Coronary artery (tissue), 2 donors: ENCODE measurements at regions not wholly inside any gene's neighbourhood (a gene's known extent, or its start where the extent isn't known, plus 50 kb on each side); places are given as distances from the start of the nearest gene placed in this dataset.

Experiments used
- DNase-seq: peaks from one replicate; pipeline ENCODE4 v3.0.0-alpha.2; 2017; ENCODE audit warnings: low spot score
- H3K27ac ChIP-seq, 2 donors: fragments of 200-600 bp; sonication (generic); one replicate each; pipeline ENCODE4 v1.5.1; 2016 to 2019
- H3K4me3 ChIP-seq: fragments of 200-600 bp; sonication (generic); 2 replicates; pipeline ENCODE4 v1.5.1; 2016; ENCODE audit warnings: mild to moderate bottlenecking, moderate library complexity
- CTCF ChIP-seq: fragments of 200-600 bp; sonication (generic); IDR thresholded peaks from one replicate; pipeline ENCODE4 v1.5.1; 2019; ENCODE audit warnings: antibody characterized with exemption

GRCh38 chr2:236335696-236336574 is 71.7 kb upstream of the ASB18 start:
- no peak for TF ChIP-seq CTCF
- DNase-seq: no peak
- Histone ChIP-seq H3K27ac (no peak overlapping the region), H3K4me3 (no peak overlapping the region)

GRCh38 chr2:236336575-236337464 is 72.6 kb upstream of the ASB18 start:
- TF ChIP-seq CTCF: no peak
- no peak for DNase-seq
- H3K4me3 ChIP-seq: no peak overlapping the region
- H3K27ac ChIP-seq: no peak overlapping the region

GRCh38 chr2:236337465-236338325 is 73.5 kb upstream of the ASB18 start:
- Histone ChIP-seq H3K4me3 (no peak overlapping the region), H3K27ac (no peak overlapping the region)
- DNase-seq: no peak
- TF ChIP-seq CTCF: no peak

GRCh38 chr2:236338495-236339184 is 74.4 kb upstream of the ASB18 start:
- no peak for TF ChIP-seq CTCF
- DNase-seq: no peak
- Histone ChIP-seq H3K4me3 (no peak overlapping the region), H3K27ac (no peak overlapping the region)

- DNase-seq: no peak
- no peak for TF ChIP-seq CTCF
- no peak overlapping the region for H3K4me3 ChIP-seq
- no peak overlapping the region for H3K27ac ChIP-seq
Observed at GRCh38 chr2:236340251-236340650, 76.0 kb upstream of the ASB18 start.

- no peak for DNase-seq
- no peak overlapping the region for H3K27ac ChIP-seq
- no peak for TF ChIP-seq CTCF
- H3K4me3 ChIP-seq: no peak overlapping the region
Observed at GRCh38 chr2:236341067-236341466, 76.9 kb upstream of the ASB18 start.
